IMR-90 (cell line): ENCODE measurements at regions not wholly inside any gene's neighbourhood (a gene's known extent, or its start where the extent isn't known, plus 50 kb on each side); places are given as distances from the start of the nearest gene placed in this dataset.

Experiments
- ATAC-seq: fragments of 200-7000 bp; cut with Tn5 transposase; 2 replicates; pipeline ENCODE4 v1.9.1; 2020; ENCODE audit warnings: low read depth, mild to moderate bottlenecking, moderate library complexity
- BruUV-seq: library from RNA; stranded (reverse); fragments of 400-500 nt; replicated peaks from 2 replicates; lab custom pipeline; 2021; lab: Mats Ljungman, UMichigan
- CTCF ChIA-PET: fragments of 300-600 bp; formaldehyde crosslinking; extraction: SDS; loops from one replicate; lab custom pipeline; 2021; ENCODE audit warnings: antibody characterized with exemption; lab: Yijun Ruan, JAX
- POLR2A ChIA-PET: fragments of 300-600 bp; sonication (Branson Sonifier 250); formaldehyde crosslinking; loops from one replicate; lab custom pipeline; 2022; ENCODE audit warnings: antibody characterized with exemption; ENCODE audit not compliant: unreplicated experiment; lab: Charles Lee
- DNase-seq: peaks from one replicate; pipeline ENCODE4 v3.0.0; 2013
- H2AFZ ChIP-seq: replicated peaks from 2 replicates; pipeline ENCODE3; 2013; ENCODE audit warnings: low read length, mild to moderate bottlenecking; ENCODE audit not compliant: poor library complexity
- H2AK5ac ChIP-seq: 2 replicates; pipeline ENCODE4 v1.6.1; 2013; ENCODE audit warnings: low read depth, low read length, inconsistent platforms
- H2AK9ac ChIP-seq: replicated peaks from 2 replicates; pipeline ENCODE3; 2013; ENCODE audit warnings: mild to moderate bottlenecking, low read depth, low read length, moderate library complexity; ENCODE audit not compliant: poor library complexity
- H2BK120ac ChIP-seq: 2 replicates; pipeline ENCODE4 v1.6.1; 2013; ENCODE audit warnings: low read depth, low read length, inconsistent platforms
- H2BK15ac ChIP-seq: 3 replicates; pipeline ENCODE4 v1.6.1; 2013; ENCODE audit warnings: low read depth, low read length, inconsistent platforms
- H2BK20ac ChIP-seq: 2 replicates; pipeline ENCODE4 v1.6.1; 2013; ENCODE audit warnings: low read depth, mild to moderate bottlenecking, inconsistent platforms, low read length, moderate library complexity
- H2BK5ac ChIP-seq: 2 replicates; pipeline ENCODE4 v1.6.1; 2013; ENCODE audit warnings: mild to moderate bottlenecking, low read depth, low read length, inconsistent platforms; ENCODE audit not compliant: poor library complexity, severe bottlenecking
- H3K14ac ChIP-seq: replicated peaks from 2 replicates; pipeline ENCODE4 v1.6.1; 2013; ENCODE audit warnings: low read depth, low read length, inconsistent platforms
- H3K18ac ChIP-seq: 2 replicates; pipeline ENCODE4 v1.6.1; 2013; ENCODE audit warnings: low read depth, low read length, control low read depth
- H3K23ac ChIP-seq: 2 replicates; pipeline ENCODE4 v1.6.1; 2013; ENCODE audit warnings: low read depth, low read length, inconsistent platforms
- H3K27ac ChIP-seq: 2 replicates; pipeline ENCODE4 v1.5.1; 2013; ENCODE audit warnings: mild to moderate bottlenecking, control low read depth, low read length; ENCODE audit not compliant: insufficient read depth
- H3K27me3 ChIP-seq: 2 replicates; pipeline ENCODE4 v1.6.1; 2013; ENCODE audit warnings: low read length; ENCODE audit not compliant: control insufficient read depth, insufficient read depth
- H3K36me3 ChIP-seq: 2 replicates; pipeline ENCODE4 v1.6.1; 2013; ENCODE audit warnings: low read length, mixed read lengths; ENCODE audit not compliant: control insufficient read depth, insufficient read depth
- H3K4ac ChIP-seq: 2 replicates; pipeline ENCODE4 v1.6.1; 2013; ENCODE audit warnings: low read depth, low read length, inconsistent platforms
- H3K4me1 ChIP-seq: 2 replicates; pipeline ENCODE4 v1.6.1; 2013; ENCODE audit warnings: low read length, mixed read lengths; ENCODE audit not compliant: control insufficient read depth, insufficient read depth
- H3K4me2 ChIP-seq: 2 replicates; pipeline ENCODE4 v1.6.1; 2013; ENCODE audit warnings: low read depth, mild to moderate bottlenecking, control low read depth, low read length, moderate library complexity
- H3K4me3 ChIP-seq: 2 replicates; pipeline ENCODE4 v1.5.1; 2013; ENCODE audit warnings: low read depth, mild to moderate bottlenecking, control low read depth, low read length, moderate library complexity; ENCODE audit not compliant: insufficient read depth
- H3K56ac ChIP-seq: 2 replicates; pipeline ENCODE4 v1.6.1; 2013; ENCODE audit warnings: low read length, inconsistent platforms; ENCODE audit not compliant: insufficient read depth; ENCODE audit errors: extremely low read depth
- H3K79me1 ChIP-seq, 2 experiments: 2 replicates each; pipeline ENCODE4 v1.6.1; 2013; ENCODE audit warnings: low read length in 2 of 2, inconsistent platforms in 1 of 2, low read depth in 1 of 2
- H3K9ac ChIP-seq: 2 replicates; pipeline ENCODE4 v1.6.1; 2013; ENCODE audit warnings: low read depth, low read length, control low read depth
- H3K9me1 ChIP-seq: 2 replicates; pipeline ENCODE4 v1.6.1; 2013; ENCODE audit warnings: low read length, inconsistent platforms; ENCODE audit not compliant: insufficient read depth
- H3K9me3 ChIP-seq: 2 replicates; pipeline ENCODE4 v1.6.1; 2013; ENCODE audit warnings: low read length; ENCODE audit not compliant: control insufficient read depth, insufficient read depth
- H4K20me1 ChIP-seq: 2 replicates; pipeline ENCODE4 v1.6.1; 2013; ENCODE audit warnings: low read length, inconsistent platforms; ENCODE audit not compliant: insufficient read depth
- H4K5ac ChIP-seq: 2 replicates; pipeline ENCODE4 v1.6.1; 2013; ENCODE audit warnings: mild to moderate bottlenecking, low read depth, low read length, control low read depth
- H4K8ac ChIP-seq, 2 experiments: 2 replicates each; pipeline ENCODE4 v1.6.1; 2013; ENCODE audit warnings: low read depth in 2 of 2, low read length in 2 of 2, control low read depth in 1 of 2, inconsistent platforms in 1 of 2
- H4K91ac ChIP-seq: 2 replicates; pipeline ENCODE4 v1.6.1; 2013; ENCODE audit warnings: low read depth, low read length, inconsistent platforms; ENCODE audit not compliant: insufficient read depth
- CEBPB ChIP-seq: IDR thresholded peaks from 2 replicates; pipeline ENCODE4 v1.6.1; 2012; ENCODE audit warnings: low read depth, low read length, improper control_type of control experiment
- ELK1 ChIP-seq: fragments of 150-350 bp; IDR thresholded peaks from 2 replicates; pipeline ENCODE4 v1.6.1; 2016; ENCODE audit warnings: low read depth, mild to moderate bottlenecking, low read length, moderate library complexity, borderline replicate concordance
- WGBS, 2 experiments: methylation state at CpG; one replicate each; pipeline versions ENCODE4 v1.1.5 to v1.1.7; 2013; ENCODE audit warnings: missing lambda C conversion rate in 2 of 2; ENCODE audit not compliant: insufficient read length in 1 of 2; ENCODE audit errors: extremely low coverage in 2 of 2; 5-methylcytosine and 5-hydroxymethylcytosine counted together
- dilution Hi-C: fragments of 300-500 bp; cut with HindIII; formaldehyde crosslinking; loops from one replicate; pipeline ENCODE4 v1.14.3; 2018; ENCODE audit warnings: low sequenced_read_pairs; ENCODE audit not compliant: unreplicated experiment
- in situ Hi-C: fragments of 300-500 bp; cut with MboI; formaldehyde crosslinking; loops from 3 replicates; pipeline ENCODE4 v1.14.3; 2019; ENCODE audit warnings: low sequenced_read_pairs, inconsistent platforms, mixed read lengths
- intact Hi-C: fragments of 100-400 bp; cut with micrococcal nuclease; formaldehyde crosslinking; loops from 2 replicates; pipeline ENCODE4 v1.10.0; 2022

- ATAC-seq (peak; percentile 69), DNase-seq (peak; percentile 58)
- H3K27me3 ChIP-seq = no peaks in the 10 kb centered on the region
- no peak overlapping the region for H2AK9ac ChIP-seq
- no peak overlapping the region for H2AK5ac ChIP-seq
- no peak overlapping the region for H3K14ac ChIP-seq
- in situ Hi-C loops = no loop called here
- no peaks in the 10 kb centered on the region for H3K36me3 ChIP-seq
- no peak overlapping the region for H3K4me2 ChIP-seq
- peak; percentile 44; the same call in 1 of the 2 replicates for TF ChIP-seq CEBPB
- no peak for TF ChIP-seq ELK1
- H4K91ac ChIP-seq = no peak overlapping the region
- no peak overlapping the region for H2BK20ac ChIP-seq
- dilution Hi-C loops = no loop called here
- ChIA-PET POLR2A (no interaction called here), CTCF (no interaction called here)
- H3K4ac ChIP-seq = no peak overlapping the region
- no peak overlapping the region for H3K23ac ChIP-seq
- H2AFZ ChIP-seq = no peak overlapping the region
- no CpG with 5 or more reads among the region's 3 CpGs for WGBS, 2 experiments
- no peak overlapping the region for H3K27ac ChIP-seq
- no peak overlapping the region for H3K4me3 ChIP-seq
- intact Hi-C loops = no loop called here
- H3K9me3 ChIP-seq = peaks cover 8% of the 10 kb centered on the region
- no peaks in the 10 kb centered on the region for H3K79me1 ChIP-seq
- no peak overlapping the region for H2BK15ac ChIP-seq
- H3K18ac ChIP-seq = no peak overlapping the region
- H2BK5ac ChIP-seq = no peak overlapping the region
- BruUV-seq = no TSS peak
- H3K9ac ChIP-seq = no peak overlapping the region
- H4K20me1 ChIP-seq = no peaks in the 10 kb centered on the region
- H4K8ac ChIP-seq = no peak overlapping the region
- H3K56ac ChIP-seq = no peak overlapping the region
- no peaks in the 10 kb centered on the region for H3K9me1 ChIP-seq
- H4K5ac ChIP-seq = no peak overlapping the region
- H3K4me1 ChIP-seq = no peaks in the 10 kb centered on the region
- no peak overlapping the region for H2BK120ac ChIP-seq
Observed at GRCh38 chr1:198373376-198373775, 167.1 kb downstream of the ATP6V1G3 start.
